Erythroblast (primary cell): ENCODE measurements at regions not wholly inside any gene's neighbourhood (a gene's known extent, or its start where the extent isn't known, plus 50 kb on each side); places are given as distances from the start of the nearest gene placed in this dataset.

ENCODE experiments used
- GATA1 ChIP-seq: IDR thresholded peaks from 2 replicates; pipeline ENCODE4 v1.6.1; 2011; ENCODE audit warnings: low read depth, mild to moderate bottlenecking, control low read depth, low read length, moderate library complexity
- POLR2A ChIP-seq: IDR thresholded peaks from 2 replicates; pipeline ENCODE4 v1.6.1; 2011; ENCODE audit warnings: mild to moderate bottlenecking, low read length

DNA sequence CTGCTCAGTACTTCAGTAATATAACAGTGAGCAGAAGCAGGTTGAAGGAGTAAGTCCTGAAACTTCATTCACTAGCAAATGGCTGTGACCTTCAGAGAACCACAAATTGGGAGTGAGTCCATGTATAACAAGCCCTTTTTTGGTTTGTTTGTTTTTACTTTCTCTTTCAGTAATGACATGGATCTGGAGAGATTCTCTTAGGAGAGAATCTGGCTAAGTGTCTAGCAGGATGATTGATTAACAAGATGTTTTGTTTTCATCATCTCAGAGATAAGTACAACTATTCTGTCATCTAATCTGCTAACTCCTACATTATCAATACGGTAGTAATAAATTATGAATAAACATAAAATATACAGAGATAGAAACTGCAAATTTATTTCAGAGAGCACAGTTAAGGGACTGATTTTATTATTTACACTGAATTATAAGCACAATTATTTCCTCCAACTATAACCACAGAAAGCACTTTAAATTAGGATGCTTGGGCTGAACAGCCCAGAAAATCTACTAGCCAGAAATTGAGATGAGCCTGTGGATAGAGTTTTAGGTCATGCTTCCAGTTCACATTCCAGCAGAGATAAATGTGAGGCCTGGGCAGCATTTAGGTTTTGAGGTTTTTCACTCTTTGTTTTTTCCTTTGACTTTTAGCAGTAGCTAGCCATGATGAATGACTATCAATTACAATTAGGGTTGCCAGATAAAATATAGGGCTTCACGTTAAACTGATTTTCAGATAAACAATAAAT, 429.3 kb upstream of the FAT3 start:
- no peak for TF ChIP-seq POLR2A
- no peak for TF ChIP-seq GATA1
